ENCODE measurements at regions not wholly inside any gene's neighbourhood (a gene's known extent, or its start where the extent isn't known, plus 50 kb on each side); places are given as distances from the start of the nearest gene placed in this dataset.

GRCh38 chr11:45024846-45025588 is 74.3 kb upstream of the TP53I11 start:
- no peak for TF ChIP-seq EZH2 (IDR thresholded peaks at IDR 0.05; ENCODE audit: borderline replicate concordance, low read length)
- no peak for TF ChIP-seq CTCF (IDR thresholded peaks at IDR 0.05; ENCODE audit: low read length)
